ENCODE measurements at regions not wholly inside any gene's neighbourhood (a gene's known extent, or its start where the extent isn't known, plus 50 kb on each side); places are given as distances from the start of the nearest gene placed in this dataset.

DNA sequence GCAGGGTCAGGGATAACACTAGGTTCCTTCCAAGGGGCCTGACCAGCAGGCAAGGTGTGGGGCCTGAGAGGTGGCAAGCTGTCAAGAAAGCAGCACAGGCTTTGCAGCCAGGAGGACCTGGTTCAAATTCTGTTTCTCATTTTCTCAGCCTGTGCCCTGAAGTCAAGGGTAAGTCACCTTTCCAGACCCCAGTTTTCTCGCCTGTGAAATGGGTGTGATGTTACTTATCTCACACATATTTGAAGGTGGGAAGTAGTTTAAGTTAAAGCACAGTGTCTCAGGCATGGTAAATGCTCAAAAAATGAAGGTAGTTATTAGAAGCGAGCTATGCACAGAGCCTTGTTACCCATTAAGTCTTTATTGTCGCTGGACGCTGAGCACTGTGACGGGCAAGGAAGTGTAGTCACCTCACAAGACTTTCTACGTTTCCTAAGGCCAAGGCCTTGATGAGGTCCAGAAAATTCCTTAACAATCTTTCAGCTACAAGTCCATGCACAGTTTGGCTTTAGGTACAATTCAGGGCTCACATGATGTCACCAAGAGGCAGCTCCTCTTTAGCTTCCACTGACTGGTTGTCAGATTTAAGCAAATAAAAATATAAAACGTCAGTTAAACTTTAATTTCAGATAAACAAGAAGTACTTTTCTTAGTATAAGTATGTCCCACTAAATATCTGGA lies 522.6 kb upstream of the PROK2 start:
- DNase-seq: no peak
- Histone ChIP-seq H3K4me2 (no peak overlapping the region), H3K27me3 (ENCODE audit: insufficient read depth, low read depth) (no peaks in the 10 kb centered on the region), H3K79me2 (ENCODE audit: low read depth) (no peaks in the 10 kb centered on the region), H3K27ac (no peak overlapping the region), H3K4me1 (replicated peaks; ENCODE audit: insufficient read depth) (no peaks in the 10 kb centered on the region), H3K36me3 (ENCODE audit: low read depth) (no peaks in the 10 kb centered on the region), H4K20me1 (ENCODE audit: insufficient read depth) (no peaks in the 10 kb centered on the region), H3K9me3 (ENCODE audit: insufficient read depth, low read depth) (no peaks in the 10 kb centered on the region), H2AFZ (no peak overlapping the region), H3K9me2 (ENCODE audit: insufficient read depth) (no peaks in the 10 kb centered on the region), H3F3A (ENCODE audit: insufficient read depth, low read depth) (no peaks in the 10 kb centered on the region), H3K4me3 (no peak overlapping the region)
- intact Hi-C loops (cut with micrococcal nuclease; ENCODE audit: unreplicated experiment): no loop called here
- no TSS peak for BruUV-seq (replicated peaks)
- TF ChIP-seq, protein P1, sequence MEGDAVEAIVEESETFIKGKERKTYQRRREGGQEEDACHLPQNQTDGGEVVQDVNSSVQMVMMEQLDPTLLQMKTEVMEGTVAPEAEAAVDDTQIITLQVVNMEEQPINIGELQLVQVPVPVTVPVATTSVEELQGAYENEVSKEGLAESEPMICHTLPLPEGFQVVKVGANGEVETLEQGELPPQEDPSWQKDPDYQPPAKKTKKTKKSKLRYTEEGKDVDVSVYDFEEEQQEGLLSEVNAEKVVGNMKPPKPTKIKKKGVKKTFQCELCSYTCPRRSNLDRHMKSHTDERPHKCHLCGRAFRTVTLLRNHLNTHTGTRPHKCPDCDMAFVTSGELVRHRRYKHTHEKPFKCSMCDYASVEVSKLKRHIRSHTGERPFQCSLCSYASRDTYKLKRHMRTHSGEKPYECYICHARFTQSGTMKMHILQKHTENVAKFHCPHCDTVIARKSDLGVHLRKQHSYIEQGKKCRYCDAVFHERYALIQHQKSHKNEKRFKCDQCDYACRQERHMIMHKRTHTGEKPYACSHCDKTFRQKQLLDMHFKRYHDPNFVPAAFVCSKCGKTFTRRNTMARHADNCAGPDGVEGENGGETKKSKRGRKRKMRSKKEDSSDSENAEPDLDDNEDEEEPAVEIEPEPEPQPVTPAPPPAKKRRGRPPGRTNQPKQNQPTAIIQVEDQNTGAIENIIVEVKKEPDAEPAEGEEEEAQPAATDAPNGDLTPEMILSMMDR (conservative IDR thresholded peaks at IDR 0.05): no peak
- TF ChIP-seq EZH2 (IDR thresholded peaks at IDR 0.05; ENCODE audit: low read depth): no peak
- POLR2A ChIA-PET (ENCODE audit: unreplicated experiment): no interaction called here
- CTCF ChIA-PET: interaction anchor here (0.5 to 0.8 kb wide), 3 partner anchors 259 to 578 kb away, joined by 3 to 13 read pairs (median 5); no protein-coding TSS in a partner anchor

DNA sequence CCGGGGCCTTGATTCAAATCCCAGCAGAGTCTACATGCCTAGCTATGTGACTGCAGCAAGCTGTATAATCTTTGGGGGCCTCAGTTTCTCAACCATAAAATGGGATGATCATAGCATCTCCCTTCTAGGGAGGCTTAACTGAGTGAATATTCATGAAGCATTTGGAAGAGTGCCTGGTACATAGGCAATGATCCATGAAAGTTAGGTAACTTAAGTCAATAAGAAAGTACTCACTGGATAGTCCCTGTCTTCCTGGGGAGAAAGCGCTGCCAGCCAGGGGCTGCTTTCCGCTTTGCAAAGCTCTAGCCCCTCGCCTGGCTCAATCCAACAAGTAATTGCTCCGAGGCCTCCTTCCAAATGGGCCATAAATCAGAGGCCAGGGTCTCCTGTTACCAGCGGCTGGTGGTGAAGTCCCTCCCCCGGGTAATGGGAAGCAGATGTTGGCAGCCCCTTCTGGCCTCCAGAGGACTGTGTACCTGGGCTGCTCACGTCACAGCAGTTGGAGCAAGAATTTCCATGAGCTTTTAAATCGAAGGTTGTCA lies 521.9 kb upstream of the PROK2 start:
- H3K36me3 ChIP-seq (ENCODE audit: low read depth): no peaks in the 10 kb centered on the region
- no TSS peak for BruUV-seq (replicated peaks)
- DNase-seq: no peak
- POLR2A ChIA-PET (ENCODE audit: unreplicated experiment): no interaction called here
- H3K9me2 ChIP-seq (ENCODE audit: insufficient read depth): no peaks in the 10 kb centered on the region
- H3K4me2 ChIP-seq: no peak overlapping the region
- H2AFZ ChIP-seq: no peak overlapping the region
- H3F3A ChIP-seq (ENCODE audit: insufficient read depth, low read depth): no peaks in the 10 kb centered on the region
- TF ChIP-seq, protein P1 (conservative IDR thresholded peaks at IDR 0.05): no peak
- no peak for TF ChIP-seq EZH2 (IDR thresholded peaks at IDR 0.05; ENCODE audit: low read depth)
- no peaks in the 10 kb centered on the region for H3K79me2 ChIP-seq (ENCODE audit: low read depth)
- intact Hi-C loops (cut with micrococcal nuclease; ENCODE audit: unreplicated experiment): no loop called here
- no peaks in the 10 kb centered on the region for H4K20me1 ChIP-seq (ENCODE audit: insufficient read depth)
- H3K9me3 ChIP-seq (ENCODE audit: insufficient read depth, low read depth): no peaks in the 10 kb centered on the region
- H3K4me1 ChIP-seq (replicated peaks; ENCODE audit: insufficient read depth): no peaks in the 10 kb centered on the region
- no peak overlapping the region for H3K27ac ChIP-seq
- no peak overlapping the region for H3K4me3 ChIP-seq
- CTCF ChIA-PET: no interaction called here
- H3K27me3 ChIP-seq (ENCODE audit: insufficient read depth, low read depth): no peaks in the 10 kb centered on the region

DNA sequence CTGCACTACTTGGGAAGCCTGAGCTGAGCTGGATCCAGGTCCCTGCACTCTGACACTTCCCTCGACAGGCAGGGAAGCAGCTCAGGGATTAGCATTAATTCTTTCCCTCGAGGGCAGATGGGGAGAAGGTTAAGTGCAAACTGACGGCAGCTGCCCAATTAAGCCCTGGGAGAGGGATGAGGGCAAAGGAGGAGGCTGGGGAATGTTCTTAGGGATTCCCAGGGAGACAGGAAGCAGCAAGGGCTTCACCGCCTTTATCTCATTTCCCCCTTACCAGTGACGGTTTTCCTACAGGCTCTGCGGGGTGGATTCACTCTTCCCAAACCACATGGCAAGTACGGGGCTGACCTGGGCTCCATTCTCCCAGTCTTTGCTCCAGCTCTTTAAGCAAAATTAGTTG lies 519.0 kb upstream of the PROK2 start:
- H3F3A ChIP-seq (ENCODE audit: insufficient read depth, low read depth): no peaks in the 10 kb centered on the region
- BruUV-seq (replicated peaks): no TSS peak

More for the DNA sequence above, 519.0 kb upstream of the PROK2 start:
- Histone ChIP-seq H4K20me1 (ENCODE audit: insufficient read depth) (no peaks in the 10 kb centered on the region), H3K9me2 (ENCODE audit: insufficient read depth) (no peaks in the 10 kb centered on the region), H2AFZ (no peak overlapping the region), H3K79me2 (ENCODE audit: low read depth) (no peaks in the 10 kb centered on the region), H3K4me3 (no peak overlapping the region), H3K9me3 (ENCODE audit: insufficient read depth, low read depth) (no peaks in the 10 kb centered on the region), H3K4me1 (replicated peaks; ENCODE audit: insufficient read depth) (no peaks in the 10 kb centered on the region), H3K27me3 (ENCODE audit: insufficient read depth, low read depth) (no peaks in the 10 kb centered on the region), H3K36me3 (ENCODE audit: low read depth) (no peaks in the 10 kb centered on the region), H3K4me2 (no peak overlapping the region), H3K27ac (no peak overlapping the region)
- CTCF ChIA-PET: no interaction called here
- no peak for DNase-seq
- POLR2A ChIA-PET (ENCODE audit: unreplicated experiment): interaction anchor here (0.6 kb wide), 1 partner anchor 68 kb away, joined by 5 read pairs; no protein-coding TSS in a partner anchor
- intact Hi-C loops (cut with micrococcal nuclease; ENCODE audit: unreplicated experiment): no loop called here
- no peak for TF ChIP-seq EZH2 (IDR thresholded peaks at IDR 0.05; ENCODE audit: low read depth)
- TF ChIP-seq, protein P1 (conservative IDR thresholded peaks at IDR 0.05): no peak
